ENCODE measurements at regions not wholly inside any gene's neighbourhood (a gene's known extent, or its start where the extent isn't known, plus 50 kb on each side); places are given as distances from the start of the nearest gene placed in this dataset.

DNA sequence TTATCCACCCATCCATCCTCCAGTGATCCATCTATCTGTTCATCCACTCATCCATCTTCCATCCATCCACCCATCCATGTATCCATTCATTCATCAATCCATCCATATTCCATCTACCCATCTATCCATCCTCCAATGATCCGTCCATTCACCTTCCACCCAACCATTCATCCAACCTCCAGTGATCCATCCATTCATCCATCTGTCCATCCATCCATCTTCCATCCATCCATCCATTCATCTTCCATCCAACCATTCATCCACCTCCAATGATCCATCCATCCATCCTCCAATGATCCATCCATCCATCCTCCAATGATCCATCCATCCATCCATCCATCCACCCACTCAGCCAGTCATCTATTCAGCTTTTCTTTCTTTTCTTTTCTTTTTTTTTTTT, 156.5 kb upstream of the WSCD1 start:
- Mint-ChIP-seq H3K4me1 (no peaks in the 10 kb centered on the region), H3K4me3 (no peak overlapping the region), H3K27ac (no peak overlapping the region), H3K9me3 (no peaks in the 10 kb centered on the region), H3K36me3 (ENCODE audit: low read depth) (no peaks in the 10 kb centered on the region), H3K27me3 (no peaks in the 10 kb centered on the region)
- CTCF ChIA-PET: no interaction called here
- ATAC-seq (ENCODE audit: low read depth): no peak
- no peak for TF ChIP-seq CTCF (IDR thresholded peaks at IDR 0.05)
- no peak for DNase-seq
- intact Hi-C loops (cut with micrococcal nuclease): no loop called here
- POLR2A ChIA-PET: no interaction called here

DNA sequence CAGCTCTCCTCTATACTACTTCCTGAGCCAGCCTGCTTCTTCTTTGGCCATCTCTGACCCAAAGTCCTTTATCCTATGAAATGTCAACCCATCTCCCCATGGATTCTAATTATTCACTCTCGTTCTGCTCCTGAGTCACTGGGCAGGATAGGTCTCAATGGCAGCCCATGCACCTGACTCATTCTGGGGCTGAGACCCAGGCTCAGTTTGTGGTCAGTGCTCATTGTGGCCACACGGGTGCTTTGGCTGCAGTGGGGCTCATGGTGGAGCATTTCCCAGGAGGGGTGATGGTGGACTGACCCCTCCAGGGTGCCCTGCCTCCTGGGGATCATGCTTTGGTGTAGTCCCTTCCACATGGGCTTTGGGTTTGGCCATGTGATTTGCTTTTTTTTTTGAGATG, 154.8 kb upstream of the WSCD1 start:
- DNase-seq: no peak
- no peak overlapping the region for H3K27ac Mint-ChIP-seq
- ChIA-PET CTCF (no interaction called here), POLR2A (no interaction called here)
- H3K27me3 Mint-ChIP-seq: no peaks in the 10 kb centered on the region
- H3K9me3 Mint-ChIP-seq: no peaks in the 10 kb centered on the region
- H3K4me3 Mint-ChIP-seq: no peak overlapping the region
- H3K4me1 Mint-ChIP-seq: no peaks in the 10 kb centered on the region
- ATAC-seq (ENCODE audit: low read depth): no peak
- H3K36me3 Mint-ChIP-seq (ENCODE audit: low read depth): no peaks in the 10 kb centered on the region
- intact Hi-C loops (cut with micrococcal nuclease): no loop called here
- TF ChIP-seq CTCF (IDR thresholded peaks at IDR 0.05): no peak

DNA sequence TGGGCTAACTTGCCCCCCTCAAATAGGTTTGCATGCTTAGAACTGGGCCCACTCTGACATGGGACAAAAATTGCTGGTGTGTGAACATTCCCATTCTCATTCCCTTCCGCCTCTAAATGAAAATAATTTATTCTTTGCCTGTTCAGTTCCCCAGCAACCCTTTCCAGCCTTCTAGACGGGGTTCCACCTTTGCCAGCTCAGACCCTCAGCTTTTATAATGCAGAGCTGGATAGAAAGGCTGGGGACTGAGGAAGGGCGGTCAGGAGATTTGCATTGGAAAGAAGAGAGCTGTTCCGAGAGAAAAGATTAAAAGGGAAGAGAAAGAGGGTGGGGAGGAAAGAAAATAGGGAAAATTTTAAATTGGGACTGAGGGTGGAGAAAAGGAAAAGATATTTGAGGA, 151.1 kb upstream of the WSCD1 start:
- ChIA-PET POLR2A (no interaction called here), CTCF (no interaction called here)
- intact Hi-C loops (cut with micrococcal nuclease): no loop called here
- H3K4me3 Mint-ChIP-seq: no peak overlapping the region
- peaks cover 2% of the 10 kb centered on the region for H3K27me3 Mint-ChIP-seq
- no peak for DNase-seq
- no peak for TF ChIP-seq CTCF (IDR thresholded peaks at IDR 0.05)
- no peak overlapping the region for H3K27ac Mint-ChIP-seq
- H3K4me1 Mint-ChIP-seq: no peaks in the 10 kb centered on the region
- H3K9me3 Mint-ChIP-seq: peaks cover 2% of the 10 kb centered on the region
- no peak for ATAC-seq (ENCODE audit: low read depth)
- H3K36me3 Mint-ChIP-seq (ENCODE audit: low read depth): no peaks in the 10 kb centered on the region

DNA sequence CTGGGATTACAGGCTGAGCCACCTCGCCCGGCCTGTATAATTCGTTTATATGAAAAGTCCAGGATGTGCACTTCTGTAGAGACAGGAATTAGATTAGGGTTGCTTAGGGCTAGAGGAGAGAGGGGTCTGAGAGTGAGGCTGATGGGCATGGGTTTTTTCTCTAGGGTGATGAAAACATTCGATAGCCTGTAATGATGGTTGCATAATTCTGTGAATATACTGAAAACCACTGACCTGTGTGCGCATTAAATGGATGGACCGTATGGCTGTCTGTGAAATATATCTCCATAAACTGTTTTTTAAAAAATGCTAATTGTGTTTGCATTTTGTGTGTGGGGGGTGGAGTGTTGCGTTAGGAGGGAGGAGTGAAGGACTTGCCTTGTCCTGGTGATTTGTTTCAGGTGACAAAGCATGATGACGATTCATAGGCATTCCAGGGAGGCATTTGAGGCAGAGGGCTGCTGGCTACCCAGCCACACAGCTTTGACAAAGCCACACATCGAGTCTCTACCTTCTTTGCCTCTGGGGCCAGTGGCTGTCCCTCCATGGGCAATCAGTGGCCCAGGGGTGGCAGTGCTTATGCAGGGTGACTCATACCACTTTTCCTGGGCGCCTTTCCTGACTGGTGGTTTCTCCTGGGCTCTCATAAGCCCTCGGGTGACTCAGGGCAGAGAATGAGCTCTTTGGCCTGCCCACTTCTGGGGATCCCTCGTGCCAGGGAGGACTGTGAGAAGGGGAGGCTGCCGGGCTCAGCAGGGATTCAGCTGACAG, 148.5 kb upstream of the WSCD1 start:
- ATAC-seq (ENCODE audit: low read depth) (no peak), DNase-seq (no peak)
- Mint-ChIP-seq H3K36me3 (ENCODE audit: low read depth) (no peaks in the 10 kb centered on the region), H3K9me3 (peaks cover 2% of the 10 kb centered on the region), H3K4me3 (no peak overlapping the region), H3K4me1 (no peaks in the 10 kb centered on the region), H3K27ac (no peak overlapping the region), H3K27me3 (peaks cover 2% of the 10 kb centered on the region)
- ChIA-PET CTCF (no interaction called here), POLR2A (no interaction called here)
- TF ChIP-seq CTCF (IDR thresholded peaks at IDR 0.05): no peak
- intact Hi-C loops (cut with micrococcal nuclease): no loop called here

- intact Hi-C loops (cut with micrococcal nuclease): no loop called here
- H3K36me3 Mint-ChIP-seq (ENCODE audit: low read depth): no peaks in the 10 kb centered on the region
- peaks cover 2% of the 10 kb centered on the region for H3K9me3 Mint-ChIP-seq
- H3K4me1 Mint-ChIP-seq: no peaks in the 10 kb centered on the region
- no peak for DNase-seq
- H3K4me3 Mint-ChIP-seq: no peak overlapping the region
- H3K27me3 Mint-ChIP-seq: peaks cover 2% of the 10 kb centered on the region
- no peak for TF ChIP-seq CTCF (IDR thresholded peaks at IDR 0.05)
- ATAC-seq (ENCODE audit: low read depth): no peak
- ChIA-PET POLR2A (no interaction called here), CTCF (no interaction called here)
- H3K27ac Mint-ChIP-seq: no peak overlapping the region
These were observed 147.7 kb upstream of the WSCD1 start for GRCh38 chr17:5922476-5922875.
